ENCODE measurements at regions not wholly inside any gene's neighbourhood (a gene's known extent, or its start where the extent isn't known, plus 50 kb on each side); places are given as distances from the start of the nearest gene placed in this dataset.
"Not testable (repeated sequence)": the region's sequence is repeated elsewhere in the genome, so short reads cannot be mapped to it uniquely, and the experiment has no call there.

- H3K9me3 ChIP-seq; FAIRE-seq; H3K4me3 ChIP-seq; H3K4me1 ChIP-seq; H3K27ac ChIP-seq; H3K27me3 ChIP-seq; H3K36me3 ChIP-seq; intact Hi-C loops (cut with DNase I); DNase-seq; ATAC-seq: not testable (repeated sequence)
- WGBS, 2 donors: no CpG with 5 or more reads among the region's 4 CpGs
Measured at GRCh38 chr2:111368288-111368687, 247.6 kb downstream of the BCL2L11 start.

- H3K4me1 ChIP-seq; H3K9me3 ChIP-seq; H3K36me3 ChIP-seq; FAIRE-seq; intact Hi-C loops (cut with DNase I); H3K4me3 ChIP-seq; DNase-seq; ATAC-seq; H3K27me3 ChIP-seq; H3K27ac ChIP-seq: not testable (repeated sequence)
- WGBS, 2 donors: no CpG with 5 or more reads among the region's 2 CpGs
Measured at GRCh38 chr2:111373060-111373459, 252.3 kb downstream of the BCL2L11 start.

GRCh38 chr2:111373989-111374388, 253.3 kb downstream of the BCL2L11 start:
- H3K27ac ChIP-seq; H3K27me3 ChIP-seq; intact Hi-C loops (cut with DNase I); FAIRE-seq; H3K9me3 ChIP-seq; H3K4me1 ChIP-seq; H3K36me3 ChIP-seq; ATAC-seq; DNase-seq; H3K4me3 ChIP-seq: not testable (repeated sequence)
- WGBS, 2 donors: 81 to 89% methylated on average over 5 of the region's 5 CpGs

GRCh38 chr2:111374734-111375133, 254.0 kb downstream of the BCL2L11 start:
- H3K4me3 ChIP-seq; H3K36me3 ChIP-seq; H3K27me3 ChIP-seq; ATAC-seq; H3K9me3 ChIP-seq; intact Hi-C loops (cut with DNase I); H3K4me1 ChIP-seq; FAIRE-seq; H3K27ac ChIP-seq: not testable (repeated sequence)
- 73 to 94% methylated on average over 2 of the region's 3 CpGs for WGBS, 2 donors
- peak in 1 of 6 donors; percentile 18 for DNase-seq

- H3K4me1 ChIP-seq; H3K36me3 ChIP-seq; intact Hi-C loops (cut with DNase I); H3K27ac ChIP-seq; FAIRE-seq; DNase-seq; ATAC-seq; H3K9me3 ChIP-seq; H3K27me3 ChIP-seq; H3K4me3 ChIP-seq: not testable (repeated sequence)
- 86 to 92% methylated on average over 7 of the region's 8 CpGs for WGBS, 2 donors
Measured at GRCh38 chr2:111375320-111375883, 254.7 kb downstream of the BCL2L11 start.

- WGBS, 2 donors: 64 to 73% methylated on average over 3 of the region's 9 CpGs
- H3K27ac ChIP-seq: not testable (repeated sequence)
Measured at GRCh38 chr2:111376272-111376970, 255.7 kb downstream of the BCL2L11 start.

GRCh38 chr2:111376971-111377352, 256.2 kb downstream of the BCL2L11 start:
- ATAC-seq (peak; percentile 64 to 92 (median 78)), DNase-seq (peak in 4 of 6 donors; percentile 33 to 61 (median 36))
- WGBS, 2 donors: 19 to 36% methylated on average over 5 of the region's 7 CpGs

More at GRCh38 chr2:111376272-111376970, 255.7 kb downstream of the BCL2L11 start:
- H3K9me3 ChIP-seq; intact Hi-C loops (cut with DNase I); H3K36me3 ChIP-seq; H3K4me3 ChIP-seq; H3K27me3 ChIP-seq; ATAC-seq; H3K4me1 ChIP-seq; FAIRE-seq: not testable (repeated sequence)
- DNase-seq: peak in 1 of 6 donors; percentile 13

GRCh38 chr2:111377386-111377959, 256.8 kb downstream of the BCL2L11 start:
- H3K27ac ChIP-seq; H3K4me3 ChIP-seq; H3K27me3 ChIP-seq; FAIRE-seq; intact Hi-C loops (cut with DNase I); H3K4me1 ChIP-seq; H3K9me3 ChIP-seq; H3K36me3 ChIP-seq: not testable (repeated sequence)
- DNase-seq: peak in 1 of 6 donors; percentile 29
- 95 to 100% methylated on average over 3 to 5 of the region's 13 CpGs for WGBS, 2 donors
- ATAC-seq: peak in 2 of 4 donors; percentile 22 to 51

More at GRCh38 chr2:111376971-111377352, 256.2 kb downstream of the BCL2L11 start:
- FAIRE-seq; H3K27ac ChIP-seq; intact Hi-C loops (cut with DNase I); H3K4me3 ChIP-seq; H3K4me1 ChIP-seq; H3K36me3 ChIP-seq; H3K9me3 ChIP-seq; H3K27me3 ChIP-seq: not testable (repeated sequence)

- H3K4me3 ChIP-seq; DNase-seq; FAIRE-seq; H3K4me1 ChIP-seq; intact Hi-C loops (cut with DNase I); ATAC-seq; H3K27ac ChIP-seq; H3K27me3 ChIP-seq; H3K9me3 ChIP-seq; H3K36me3 ChIP-seq: not testable (repeated sequence)
- WGBS, 2 donors: no CpG with 5 or more reads among the region's 3 CpGs
Measured at GRCh38 chr2:111378348-111378747, 257.6 kb downstream of the BCL2L11 start.

GRCh38 chr2:111380733-111381439, 260.2 kb downstream of the BCL2L11 start:
- FAIRE-seq; H3K27ac ChIP-seq; H3K36me3 ChIP-seq; H3K4me3 ChIP-seq; ATAC-seq; H3K9me3 ChIP-seq; H3K4me1 ChIP-seq; H3K27me3 ChIP-seq; intact Hi-C loops (cut with DNase I): not testable (repeated sequence)
- peak in 1 of 6 donors; percentile 19 for DNase-seq
- 82 to 86% methylated on average over 4 of the region's 5 CpGs for WGBS, 2 donors

GRCh38 chr2:111381530-111382306, 261.0 kb downstream of the BCL2L11 start:
- H3K9me3 ChIP-seq; H3K27ac ChIP-seq; ATAC-seq; H3K27me3 ChIP-seq; FAIRE-seq; DNase-seq; H3K4me3 ChIP-seq; H3K4me1 ChIP-seq; H3K36me3 ChIP-seq; intact Hi-C loops (cut with DNase I): not testable (repeated sequence)
- WGBS, 2 donors: 88 to 95% methylated on average over 9 of the region's 11 CpGs
